GM19351 (cell line): ENCODE measurements at regions not wholly inside any gene's neighbourhood (a gene's known extent, or its start where the extent isn't known, plus 50 kb on each side); places are given as distances from the start of the nearest gene placed in this dataset.
A peak's percentile ranks its signal among the peaks of the same experiment; 100 is the strongest.
"Not testable (repeated sequence)": the region's sequence is repeated elsewhere in the genome, so short reads cannot be mapped to it uniquely, and the experiment has no call there.

Experiments
- ATAC-seq: cut with Tn5 transposase; IDR thresholded peaks from one replicate; pipeline ENCODE4 v1.9.1; 2021; ENCODE audit warnings: mild to moderate bottlenecking, moderate library complexity; ENCODE audit not compliant: unreplicated experiment

DNA sequence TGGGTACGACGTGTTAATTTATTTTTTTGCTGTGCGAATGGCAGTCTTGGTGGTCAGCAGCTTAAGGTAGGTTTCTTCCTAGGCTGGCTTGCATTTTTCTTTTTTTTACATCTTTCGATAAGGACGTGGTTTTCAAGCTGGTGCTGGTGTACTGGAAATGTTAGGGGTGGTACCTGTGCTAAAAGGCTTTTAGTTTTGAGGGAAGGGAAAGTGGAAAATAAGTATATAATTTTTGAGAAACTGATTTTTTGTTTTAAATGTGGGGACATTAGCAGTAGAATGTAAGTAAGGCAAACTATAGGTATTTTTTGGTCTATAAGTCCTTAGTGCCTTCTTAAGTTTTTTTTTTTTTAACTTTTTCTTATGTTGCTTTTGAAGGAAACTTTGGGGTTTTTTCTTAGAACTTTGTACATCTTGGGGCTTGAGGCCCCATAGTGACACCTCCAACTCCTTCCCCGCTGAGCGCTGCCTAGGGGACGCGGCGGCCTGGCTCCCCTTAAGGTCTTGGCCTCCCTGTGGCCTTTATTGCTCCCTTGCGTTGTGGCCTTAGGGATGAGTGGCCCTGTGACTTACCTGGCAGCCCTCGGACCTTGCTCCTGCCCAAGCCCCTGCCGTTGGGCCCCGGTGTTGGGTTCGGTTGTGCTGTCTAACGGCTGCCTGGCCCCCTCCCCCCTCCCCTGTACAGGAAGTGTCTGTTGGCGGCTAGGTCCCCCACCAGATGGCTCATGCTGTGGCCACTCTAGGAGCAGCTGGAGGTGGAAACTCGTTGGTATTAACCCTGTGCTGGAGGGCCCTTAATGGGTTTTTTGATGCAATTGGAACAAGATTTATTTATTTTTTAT, 88.0 kb upstream of the RPRML start:
- ATAC-seq, result peak; percentile 56

DNA sequence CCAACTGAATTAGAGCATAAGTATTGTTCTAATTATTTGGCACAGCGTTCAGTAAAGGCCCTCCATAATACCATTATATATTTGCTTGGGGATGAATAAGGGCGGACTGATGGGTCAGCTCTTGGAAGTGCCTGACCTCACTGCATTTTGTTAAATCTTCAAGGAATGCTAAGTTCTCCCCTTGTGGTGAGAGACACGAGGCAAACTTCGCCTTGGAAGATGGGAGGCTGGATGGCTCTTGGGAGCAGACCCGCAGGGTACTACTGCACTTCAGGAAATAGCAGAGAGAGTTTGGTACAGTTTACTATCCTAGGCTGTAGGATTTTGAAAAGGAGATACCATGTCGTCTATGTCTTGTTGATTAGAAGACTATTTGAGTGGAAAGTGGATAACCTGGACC, 87.0 kb upstream of the RPRML start:
- no peak for ATAC-seq

DNA sequence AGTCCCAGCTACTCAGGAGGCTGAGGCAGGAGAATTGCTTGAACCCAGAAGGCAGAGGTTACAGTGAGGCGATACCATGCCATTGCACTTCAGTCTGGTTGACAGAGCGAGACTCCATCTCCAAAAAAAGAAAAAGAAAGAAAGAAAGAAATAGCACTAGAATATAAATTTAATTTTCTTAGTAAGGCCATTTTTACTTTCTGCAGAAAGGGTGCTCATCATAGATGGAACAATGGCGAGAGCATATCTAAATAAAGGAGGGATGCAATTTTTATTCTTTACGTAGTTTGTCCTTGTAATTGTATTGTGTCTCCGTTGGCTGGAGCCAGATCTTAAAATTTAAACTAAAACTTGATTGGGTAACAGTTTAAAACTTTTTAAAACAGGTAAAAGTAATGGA, 85.6 kb upstream of the RPRML start:
- ATAC-seq, result no peak

DNA sequence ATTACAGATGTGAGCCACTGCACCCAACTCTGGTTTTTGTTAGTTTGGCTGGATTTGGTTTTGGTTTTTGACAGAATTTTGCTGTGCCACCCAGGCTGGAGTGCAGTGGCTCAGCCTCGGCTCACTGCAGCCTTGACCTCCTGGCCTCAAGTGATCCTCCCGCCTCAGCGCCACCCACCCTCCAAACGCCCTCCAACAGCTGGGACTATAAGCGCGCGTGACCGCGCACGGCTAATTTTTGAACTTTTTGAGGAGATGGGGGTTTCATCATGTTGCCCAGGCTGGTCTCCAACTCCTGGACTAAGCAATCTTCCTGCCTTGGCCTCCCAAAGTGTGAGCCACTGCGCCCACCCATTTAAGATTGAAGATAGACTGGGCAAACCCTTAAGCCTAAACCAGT, 84.4 kb upstream of the RPRML start:
- no peak for ATAC-seq

DNA sequence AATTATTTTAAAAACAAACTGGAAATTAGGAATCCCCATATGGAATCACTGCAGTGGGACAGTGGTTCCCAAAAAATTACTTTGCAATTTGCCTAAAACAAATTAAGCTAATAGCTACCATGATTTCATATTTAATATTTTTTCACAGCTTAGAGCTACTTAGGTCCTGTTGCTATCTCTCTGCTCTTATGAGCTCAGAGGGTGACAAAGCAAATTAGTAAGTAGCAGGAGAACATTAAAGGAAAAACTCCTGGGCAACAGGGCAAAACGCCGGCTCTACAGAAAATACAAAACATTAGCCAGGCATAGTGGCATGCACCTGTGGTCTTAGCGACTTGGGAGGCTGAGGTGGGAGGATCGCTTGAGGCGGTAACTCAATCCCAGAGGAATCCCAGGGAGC, 83.8 kb upstream of the RPRML start:
- not testable (repeated sequence) for ATAC-seq

DNA sequence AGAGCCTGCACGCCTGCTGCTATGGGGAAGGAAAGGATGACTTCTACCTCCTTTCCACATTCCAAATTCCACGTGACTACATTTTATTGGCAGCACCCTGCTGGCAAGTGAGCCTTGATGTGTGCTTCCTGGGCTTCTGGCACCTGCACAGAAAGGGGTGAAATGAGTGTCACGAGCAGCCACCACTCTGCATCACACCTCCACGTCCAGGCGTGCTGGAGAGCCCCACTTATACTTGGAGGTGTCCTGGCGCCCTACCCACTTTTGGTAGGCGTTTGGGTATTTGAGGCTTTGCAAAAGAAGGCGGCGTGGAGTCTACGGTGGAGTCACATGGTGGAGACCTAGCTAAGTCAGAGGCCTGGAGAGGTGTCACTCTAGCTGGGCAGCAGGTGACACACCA, 81.0 kb upstream of the RPRML start:
- not testable (repeated sequence) for ATAC-seq

DNA sequence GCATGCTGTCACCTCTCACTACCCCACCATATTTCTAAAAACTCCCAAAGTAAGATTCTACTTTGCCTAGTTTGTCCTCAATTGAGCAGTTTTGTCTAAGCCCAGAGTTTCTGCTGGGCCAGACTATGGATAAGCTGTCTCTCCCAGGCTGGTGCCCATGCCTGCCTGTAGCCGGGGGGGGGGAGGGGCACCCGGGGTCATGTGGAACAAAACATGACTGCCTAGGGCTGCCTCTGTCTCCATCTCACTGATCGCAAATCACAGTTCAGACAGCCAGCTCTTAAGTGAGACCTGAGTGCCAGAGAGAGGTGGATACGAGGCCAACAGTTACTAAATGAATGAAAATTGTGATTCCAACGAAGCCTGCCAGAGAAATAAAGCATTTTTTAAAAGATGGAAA, 78.8 kb upstream of the RPRML start:
- ATAC-seq, result no peak

DNA sequence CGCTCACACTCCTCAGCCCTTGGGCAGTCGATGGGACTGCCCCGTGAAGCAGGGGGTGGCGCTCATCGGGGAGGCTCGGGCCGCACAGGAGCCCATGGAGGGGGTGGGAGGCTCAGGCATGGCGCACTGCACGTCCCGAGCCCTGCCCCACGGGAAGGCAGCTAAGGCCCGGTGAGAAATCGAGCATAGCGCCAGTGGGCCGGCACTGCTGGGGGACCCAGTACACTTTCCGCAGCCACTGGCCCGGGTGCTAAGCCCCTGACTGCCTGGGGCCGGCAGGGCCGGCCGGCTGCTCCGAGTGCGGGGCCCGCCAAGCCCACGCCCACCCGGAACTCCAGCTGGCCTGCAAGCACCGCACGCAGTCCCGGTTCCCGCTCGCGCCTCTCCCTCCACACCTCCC, 78.2 kb upstream of the RPRML start:
- ATAC-seq, result not testable (repeated sequence)

DNA sequence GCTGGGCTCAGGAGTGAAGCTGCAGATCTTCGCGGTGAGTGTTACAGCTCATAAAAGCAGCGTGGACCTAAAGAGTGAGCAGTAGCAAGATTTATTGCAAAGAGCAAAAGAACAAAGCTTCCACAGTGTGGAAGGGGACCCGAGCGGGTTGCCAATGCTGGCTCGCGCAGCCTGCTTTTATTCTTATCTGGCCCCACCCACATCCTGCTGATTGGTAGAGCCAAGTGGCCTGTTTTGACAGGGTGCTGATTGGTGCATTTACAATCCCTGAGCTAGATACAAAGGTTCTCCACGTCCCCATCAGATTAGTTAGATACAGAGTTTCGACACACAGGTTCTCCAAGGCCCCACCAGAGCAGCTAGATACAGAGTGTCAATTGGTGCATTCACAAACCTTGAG, 77.6 kb upstream of the RPRML start:
- ATAC-seq, result not testable (repeated sequence)
